OCI-LY7 (cell line): ENCODE measurements at regions not wholly inside any gene's neighbourhood (a gene's known extent, or its start where the extent isn't known, plus 50 kb on each side); places are given as distances from the start of the nearest gene placed in this dataset.

Source experiments
- EZH2phosphoT487 ChIP-seq: fragments of 200-600 bp; sonication (generic); IDR thresholded peaks from 2 replicates; pipeline ENCODE4 v1.6.1; 2018; ENCODE audit warnings: low read depth, borderline replicate concordance, mild to moderate bottlenecking, mixed run types, antibody characterized with exemption, low read length, moderate library complexity, mixed read lengths
- TF ChIP-seq, protein P1 (sequence below): fragments of 200-600 bp; sonication (generic); conservative IDR thresholded peaks from 2 replicates; pipeline ENCODE4 v1.5.1; 2014; ENCODE audit warnings: mild to moderate bottlenecking, antibody characterized with exemption, low read length, moderate library complexity, mixed read lengths

DNA sequence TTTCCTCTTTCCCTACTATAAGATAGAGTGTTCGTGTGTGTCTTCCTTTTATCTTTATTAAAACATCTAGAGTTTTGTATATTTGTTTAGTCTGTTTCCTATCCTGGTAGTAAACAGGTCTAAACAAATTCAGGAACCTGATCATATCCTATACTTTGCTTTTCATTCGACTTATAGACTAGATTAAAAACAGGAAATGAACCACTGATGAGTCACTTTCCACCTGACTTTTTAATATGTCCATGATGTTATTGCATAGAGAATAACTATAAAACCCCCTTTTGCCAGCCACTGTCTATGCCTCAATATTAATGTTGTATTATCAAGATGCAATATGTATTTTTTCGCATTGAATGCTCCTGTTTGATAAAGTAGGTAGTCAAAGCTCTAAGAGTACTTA is 1794.0 kb downstream of the STIM2 start:
- TF ChIP-seq, protein P1, sequence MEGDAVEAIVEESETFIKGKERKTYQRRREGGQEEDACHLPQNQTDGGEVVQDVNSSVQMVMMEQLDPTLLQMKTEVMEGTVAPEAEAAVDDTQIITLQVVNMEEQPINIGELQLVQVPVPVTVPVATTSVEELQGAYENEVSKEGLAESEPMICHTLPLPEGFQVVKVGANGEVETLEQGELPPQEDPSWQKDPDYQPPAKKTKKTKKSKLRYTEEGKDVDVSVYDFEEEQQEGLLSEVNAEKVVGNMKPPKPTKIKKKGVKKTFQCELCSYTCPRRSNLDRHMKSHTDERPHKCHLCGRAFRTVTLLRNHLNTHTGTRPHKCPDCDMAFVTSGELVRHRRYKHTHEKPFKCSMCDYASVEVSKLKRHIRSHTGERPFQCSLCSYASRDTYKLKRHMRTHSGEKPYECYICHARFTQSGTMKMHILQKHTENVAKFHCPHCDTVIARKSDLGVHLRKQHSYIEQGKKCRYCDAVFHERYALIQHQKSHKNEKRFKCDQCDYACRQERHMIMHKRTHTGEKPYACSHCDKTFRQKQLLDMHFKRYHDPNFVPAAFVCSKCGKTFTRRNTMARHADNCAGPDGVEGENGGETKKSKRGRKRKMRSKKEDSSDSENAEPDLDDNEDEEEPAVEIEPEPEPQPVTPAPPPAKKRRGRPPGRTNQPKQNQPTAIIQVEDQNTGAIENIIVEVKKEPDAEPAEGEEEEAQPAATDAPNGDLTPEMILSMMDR, result no peak
- TF ChIP-seq EZH2phosphoT487, result no peak
